ENCODE measurements at regions not wholly inside any gene's neighbourhood (a gene's known extent, or its start where the extent isn't known, plus 50 kb on each side); places are given as distances from the start of the nearest gene placed in this dataset.

- intact Hi-C loops (cut with DNase I, micrococcal nuclease) = no loop called here
- ATAC-seq (no peak), DNase-seq (no peak)
These were observed 1256.5 kb downstream of the SI start for GRCh38 chr3:163821841-163822240.

- intact Hi-C loops (cut with DNase I, micrococcal nuclease) = no loop called here
- ATAC-seq (no peak), DNase-seq (no peak)
These were observed 1261.3 kb downstream of the SI start for GRCh38 chr3:163817015-163817414.

DNA sequence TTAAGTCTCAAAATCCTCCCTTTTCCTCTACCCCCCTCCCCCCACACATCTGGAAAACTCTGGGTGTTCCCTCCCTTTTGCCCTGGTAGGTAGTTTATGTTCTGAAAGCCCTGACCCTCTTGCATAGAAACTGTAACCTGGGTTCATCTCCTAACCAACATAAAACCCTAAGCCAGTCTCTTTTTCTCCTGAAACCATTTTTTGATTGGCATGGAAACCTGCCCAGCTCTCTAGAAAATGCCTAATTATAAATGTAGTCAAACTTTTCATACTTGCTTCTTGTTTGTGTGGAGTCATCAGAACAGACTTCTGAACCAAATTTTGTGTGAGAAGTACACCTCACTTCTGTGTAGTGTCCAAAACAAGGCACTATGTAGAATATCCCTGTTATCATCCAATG is 1264.4 kb downstream of the SI start:
- no peak for ATAC-seq
- DNase-seq = no peak
- intact Hi-C loops (cut with DNase I, micrococcal nuclease) = no loop called here

DNA sequence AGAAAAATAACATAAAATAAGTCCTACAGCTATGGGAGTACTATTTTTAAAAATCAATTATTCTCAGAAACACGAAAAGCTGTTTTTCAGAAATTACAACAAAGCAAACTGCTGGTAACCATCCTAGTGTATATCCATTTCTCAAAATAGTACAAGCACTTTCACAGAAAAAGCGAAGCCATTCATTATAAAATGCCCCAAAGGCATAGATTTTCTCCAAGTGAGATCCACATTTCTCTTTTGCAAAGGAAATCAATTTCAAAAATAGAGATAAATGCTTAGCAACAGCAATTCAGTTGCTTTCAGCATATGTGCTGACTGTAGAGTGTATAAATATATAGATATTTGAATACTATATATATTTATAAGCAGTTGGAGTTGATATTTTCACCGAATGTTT is 1266.3 kb downstream of the SI start:
- ATAC-seq (no peak), DNase-seq (no peak)
- intact Hi-C loops (cut with DNase I, micrococcal nuclease) = no loop called here

DNA sequence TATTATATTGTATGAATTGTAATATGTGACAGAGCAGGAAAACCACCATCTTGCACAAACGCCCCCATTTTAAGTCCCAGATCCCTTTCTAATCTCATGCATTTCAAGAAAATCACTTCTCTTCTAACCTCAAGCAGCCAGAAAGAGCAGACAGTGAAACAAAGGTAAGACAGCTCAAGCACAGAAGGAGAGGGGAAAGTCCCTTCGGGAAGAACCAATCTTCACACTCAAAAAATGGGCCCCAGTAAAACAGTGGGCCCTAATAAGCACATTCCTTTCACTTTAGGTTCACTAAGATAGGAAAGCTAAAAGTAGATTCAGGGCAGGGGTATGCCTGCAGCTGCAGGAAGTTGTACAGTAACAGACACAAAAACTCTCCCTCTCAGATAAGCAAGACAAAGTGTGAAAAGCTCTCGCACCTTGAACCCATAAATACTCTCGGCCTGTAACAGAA is 1268.7 kb downstream of the SI start:
- no peak for ATAC-seq
- no peak for DNase-seq
- intact Hi-C loops (cut with DNase I, micrococcal nuclease) = no loop called here

- ATAC-seq = no peak
- intact Hi-C loops (cut with DNase I, micrococcal nuclease) = no loop called here
- no peak for DNase-seq
These were observed 1291.9 kb downstream of the SI start for GRCh38 chr3:163786416-163786815.

GRCh38 chr3:163785693-163786092 is 1292.6 kb downstream of the SI start:
- ATAC-seq (no peak), DNase-seq (no peak)
- intact Hi-C loops (cut with DNase I, micrococcal nuclease) = no loop called here

DNA sequence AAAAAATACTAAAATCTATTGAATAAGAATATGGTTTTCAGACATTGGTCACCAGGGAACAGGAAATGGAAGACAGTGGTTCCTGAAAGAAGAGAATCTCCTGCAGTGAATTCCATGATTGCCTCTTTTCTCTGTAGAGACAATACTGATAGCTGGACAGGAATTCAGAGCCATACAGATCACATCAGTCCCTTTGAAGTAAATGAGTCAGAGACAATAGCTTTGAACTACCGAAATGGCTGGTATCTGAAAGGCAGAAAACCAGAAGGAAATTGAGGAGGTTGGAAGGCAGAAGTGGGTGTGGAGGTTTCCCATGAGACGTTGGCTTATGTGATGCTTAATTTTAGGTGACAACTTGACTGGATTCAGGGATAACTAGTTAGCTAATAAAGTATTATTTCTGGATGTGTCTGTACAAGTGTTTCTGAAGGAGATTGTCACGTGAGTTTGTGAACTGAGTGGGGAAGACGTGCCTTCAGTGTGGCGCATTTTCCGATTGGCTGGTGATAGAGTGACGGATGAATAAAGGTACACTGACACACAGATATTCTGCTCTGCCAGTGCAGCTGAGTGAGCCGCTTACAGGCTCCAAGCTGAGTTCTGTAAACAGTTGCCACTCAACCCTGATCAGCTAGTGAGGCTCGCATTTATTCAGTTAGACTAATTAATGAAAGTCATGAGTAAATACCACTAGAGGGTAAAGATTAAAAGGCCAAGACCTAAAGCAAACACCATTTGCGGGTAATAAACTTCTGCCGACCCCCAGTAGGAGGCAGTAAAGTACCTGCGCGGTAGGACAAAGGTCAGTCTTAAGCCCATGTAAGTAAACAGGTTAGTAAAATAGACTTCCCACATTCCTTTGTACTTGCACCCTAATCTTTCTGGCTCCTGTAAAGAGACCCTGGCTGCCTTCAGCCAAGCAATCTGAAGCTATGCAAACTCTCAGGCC is 1298.6 kb downstream of the SI start:
- intact Hi-C loops (cut with DNase I, micrococcal nuclease) = no loop called here
- DNase-seq = no peak
- no peak for ATAC-seq

DNA sequence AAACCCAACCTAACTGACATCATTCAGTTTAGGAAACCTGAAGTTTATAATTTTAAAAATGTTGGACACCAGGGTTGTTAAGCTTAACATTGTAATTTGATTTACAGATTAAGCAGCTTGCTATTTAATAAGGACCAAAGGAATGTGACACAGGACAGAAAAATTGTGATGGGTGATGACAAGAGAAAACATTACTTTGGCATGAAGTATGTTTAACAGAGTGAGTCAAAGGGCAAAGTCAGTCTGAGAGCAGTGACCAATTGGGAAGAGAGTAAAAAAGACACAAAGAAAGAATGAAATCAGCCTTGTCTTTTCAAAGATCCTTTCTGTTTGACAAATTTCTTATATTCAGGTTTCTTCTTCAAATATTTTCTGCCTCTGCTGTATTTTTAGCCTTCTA is 1301.6 kb downstream of the SI start:
- intact Hi-C loops (cut with DNase I, micrococcal nuclease) = no loop called here
- DNase-seq (no peak), ATAC-seq (no peak)

GRCh38 chr3:163773136-163773535 is 1305.2 kb downstream of the SI start:
- intact Hi-C loops (cut with DNase I, micrococcal nuclease) = no loop called here
- DNase-seq = no peak
- no peak for ATAC-seq

DNA sequence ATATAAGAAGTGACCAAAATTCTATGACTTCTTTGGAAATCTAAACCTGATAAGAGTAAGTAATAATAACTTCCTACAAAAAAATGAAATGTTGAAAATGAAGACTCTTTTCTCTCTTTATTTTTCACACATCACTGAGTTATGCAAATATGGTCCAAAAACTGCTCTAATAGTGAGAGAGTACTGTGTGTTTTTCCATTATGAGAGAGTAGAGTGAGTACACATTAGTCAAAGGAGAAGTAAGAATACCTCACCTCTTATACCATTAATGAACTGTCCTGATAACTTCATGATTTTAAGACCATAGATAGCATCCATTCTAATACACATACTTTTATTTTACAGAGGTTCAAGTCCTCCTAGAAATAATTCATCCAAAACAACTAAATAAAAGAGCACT is 1310.2 kb downstream of the SI start:
- intact Hi-C loops (cut with DNase I, micrococcal nuclease) = no loop called here
- ATAC-seq (no peak), DNase-seq (no peak)

GRCh38 chr3:163766112-163766511 is 1312.2 kb downstream of the SI start:
- no peak for DNase-seq
- intact Hi-C loops (cut with DNase I, micrococcal nuclease) = no loop called here
- no peak for ATAC-seq

GRCh38 chr3:163753033-163753432 is 1325.3 kb downstream of the SI start:
- ATAC-seq (no peak), DNase-seq (no peak)
- intact Hi-C loops (cut with DNase I, micrococcal nuclease) = no loop called here

- DNase-seq (no peak), ATAC-seq (no peak)
- intact Hi-C loops (cut with DNase I, micrococcal nuclease) = no loop called here
These were observed 1333.1 kb downstream of the SI start for GRCh38 chr3:163745204-163745603.

DNA sequence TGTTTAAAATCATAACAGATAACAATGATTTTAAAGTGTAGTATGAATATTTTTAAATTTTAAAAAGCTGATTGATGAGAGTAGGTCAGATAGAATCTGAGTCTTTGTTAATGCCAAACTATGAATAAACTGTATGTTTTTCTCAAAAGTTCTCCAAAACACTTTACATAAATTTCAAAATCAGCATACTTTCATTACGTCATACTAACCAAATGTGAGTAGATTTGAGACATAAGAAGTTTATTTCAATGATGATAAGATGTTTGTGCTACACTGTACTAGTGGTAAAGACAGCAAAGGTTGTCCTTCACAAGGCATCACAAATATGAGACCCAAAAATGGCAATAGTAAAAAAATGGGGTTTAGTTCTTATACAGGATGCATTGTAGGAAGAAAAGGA is 1342.9 kb downstream of the SI start:
- DNase-seq (no peak), ATAC-seq (no peak)
- intact Hi-C loops (cut with DNase I, micrococcal nuclease) = no loop called here

- intact Hi-C loops (cut with DNase I, micrococcal nuclease) = no loop called here
- DNase-seq = no peak
- no peak for ATAC-seq
These were observed 1347.6 kb downstream of the SI start for GRCh38 chr3:163730684-163731083.

DNA sequence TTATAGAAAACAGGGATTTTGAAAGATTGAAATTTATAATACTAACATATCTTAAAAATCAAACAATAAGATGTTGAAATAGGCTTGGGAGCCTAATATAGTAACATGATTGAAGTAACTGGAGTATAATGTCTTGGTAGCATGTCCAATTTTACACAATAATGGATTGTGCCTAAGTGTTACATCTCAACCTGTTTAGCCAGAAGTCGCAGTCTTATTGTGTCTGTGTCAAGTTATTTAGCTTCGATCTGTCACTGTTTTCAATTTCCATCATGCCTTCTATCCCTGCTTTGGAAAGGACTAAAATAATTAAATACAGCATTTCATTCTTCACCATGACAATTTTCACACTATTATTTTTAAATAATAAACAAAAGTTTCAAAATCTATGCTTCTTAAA is 1352.2 kb downstream of the SI start:
- DNase-seq = no peak
- intact Hi-C loops (cut with DNase I, micrococcal nuclease) = no loop called here

DNA sequence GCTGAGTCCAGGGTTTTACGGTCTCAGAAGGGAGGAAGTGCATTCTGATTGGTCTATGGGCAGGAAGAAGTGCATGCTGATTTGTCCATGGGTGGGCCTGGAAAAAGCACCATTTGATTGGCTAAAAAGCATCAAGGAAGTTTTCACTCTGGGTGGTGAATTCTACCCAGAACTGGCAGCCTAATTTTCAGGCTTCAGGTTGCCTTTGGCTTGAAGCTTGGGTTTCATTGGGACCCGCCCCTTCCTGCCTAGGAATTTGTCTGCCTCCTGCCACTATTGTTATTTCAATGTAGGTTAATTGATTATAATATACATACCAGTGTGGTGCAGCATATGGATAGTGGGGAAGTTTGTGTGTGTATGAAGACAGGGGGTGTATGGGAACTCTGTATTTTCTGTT is 1355.9 kb downstream of the SI start:
- no peak for DNase-seq

More for the DNA sequence above, 1352.2 kb downstream of the SI start:
- ATAC-seq = no peak

DNA sequence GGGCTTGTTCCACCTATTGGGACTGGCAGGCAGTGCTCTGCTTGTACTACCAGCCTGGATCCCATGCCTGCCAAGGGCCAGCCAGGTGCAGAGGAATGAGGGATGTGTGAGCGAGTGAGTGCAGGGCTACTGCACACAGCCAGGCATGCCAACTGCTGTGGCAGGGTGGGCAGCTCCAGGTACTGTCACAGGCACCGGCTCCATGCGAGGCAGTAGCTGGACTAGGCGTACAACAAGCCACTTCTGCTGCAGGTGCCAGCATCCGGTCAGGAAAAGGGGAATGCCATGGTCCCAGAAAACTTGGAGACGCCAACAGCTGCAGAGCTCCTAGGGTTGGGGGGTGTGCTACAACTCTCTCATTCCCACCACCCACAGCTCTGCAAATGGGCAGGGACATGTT is 1356.7 kb downstream of the SI start:
- ATAC-seq (no peak), DNase-seq (no peak)
- intact Hi-C loops (cut with DNase I, micrococcal nuclease) = no loop called here

More for the DNA sequence above, 1355.9 kb downstream of the SI start:
- intact Hi-C loops (cut with DNase I, micrococcal nuclease) = no loop called here
- ATAC-seq = no peak

DNA sequence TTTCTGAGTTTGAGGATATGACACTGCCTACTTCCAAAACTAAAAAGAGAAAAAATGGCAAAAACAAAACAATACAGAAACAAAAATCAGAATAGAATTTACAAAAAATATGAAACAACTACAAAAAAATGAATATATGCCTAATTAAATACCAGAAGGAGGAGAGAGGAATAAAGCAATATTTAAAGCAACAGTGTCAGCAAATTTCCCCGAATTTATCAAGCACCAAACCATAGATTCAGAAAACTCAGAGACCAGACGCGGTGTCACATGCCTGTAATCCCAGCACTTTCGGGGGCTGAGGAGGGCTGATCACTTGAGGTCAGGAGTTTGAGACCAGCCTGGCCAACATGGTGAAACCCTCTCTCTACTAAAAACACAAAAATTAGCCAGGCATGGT is 1360.9 kb downstream of the SI start:
- DNase-seq (no peak), ATAC-seq (no peak)
- intact Hi-C loops (cut with DNase I, micrococcal nuclease) = no loop called here

DNA sequence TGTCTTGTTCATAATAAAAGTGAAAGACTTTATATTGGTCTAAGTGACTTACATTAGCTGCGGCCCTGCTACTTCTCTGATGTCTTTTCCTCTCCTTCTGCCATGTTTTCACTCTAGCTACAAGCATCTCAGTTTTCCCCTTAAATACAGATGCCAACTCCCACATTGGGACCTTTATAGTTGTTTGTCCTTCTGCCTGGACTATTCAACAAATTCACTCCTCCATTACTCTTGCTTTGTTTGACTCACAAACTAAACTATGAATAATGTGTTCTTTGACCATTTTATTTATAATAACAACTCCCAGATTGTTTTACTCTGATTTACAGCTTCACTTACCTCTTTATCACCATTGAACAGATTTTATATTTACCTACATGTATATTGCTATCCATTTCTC is 1369.9 kb downstream of the SI start:
- DNase-seq = no peak
- ATAC-seq = no peak
- intact Hi-C loops (cut with DNase I, micrococcal nuclease) = no loop called here
